ENCODE measurements at regions not wholly inside any gene's neighbourhood (a gene's known extent, or its start where the extent isn't known, plus 50 kb on each side); places are given as distances from the start of the nearest gene placed in this dataset.

DNA sequence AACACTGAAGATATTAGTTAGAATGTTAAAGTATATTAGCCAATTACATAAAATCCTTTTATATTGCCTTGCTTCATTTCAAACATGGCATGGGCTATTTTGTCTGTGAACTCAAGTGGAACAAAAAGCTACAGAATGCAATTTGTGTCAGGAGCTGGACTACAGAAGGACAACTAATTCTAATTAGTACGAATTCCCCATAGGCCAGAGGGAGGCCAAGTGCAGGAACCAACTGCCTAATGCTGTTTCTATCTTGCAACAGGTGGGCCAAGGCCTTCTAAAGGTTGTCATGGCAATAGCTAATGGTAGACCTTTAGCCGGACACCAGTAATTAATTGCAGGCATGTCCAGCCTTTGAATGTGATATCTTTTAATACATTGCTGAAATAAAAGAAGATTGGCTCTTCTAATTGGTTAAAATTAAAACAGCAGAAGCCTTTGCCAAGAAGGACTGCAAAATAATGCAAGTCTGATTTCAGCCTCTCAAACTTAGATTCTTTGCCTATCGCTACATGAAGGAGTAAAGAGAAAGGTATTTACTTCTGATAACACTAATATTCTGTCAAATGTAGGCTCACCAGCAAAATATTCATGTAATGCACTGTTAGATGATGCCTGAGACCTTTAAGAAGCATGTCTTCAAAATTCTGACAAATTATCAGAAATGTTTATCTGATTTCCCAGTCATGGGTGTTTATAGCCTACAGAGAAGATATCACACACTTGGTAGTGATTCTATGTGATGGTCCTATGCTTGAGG is 232.1 kb downstream of the LMO4 start:
- H3K4me1 Mint-ChIP-seq, result no peaks in the 10 kb centered on the region
- peaks cover 4 to 11% of the 10 kb centered on the region in 2 donors for H3K27me3 Mint-ChIP-seq
- POLR2A ChIA-PET, result no interaction called here
- Histone ChIP-seq H3K27me3 (ENCODE audit: insufficient read depth, low read length, poor library complexity, severe bottlenecking) (no peaks in the 10 kb centered on the region), H3K27ac (ENCODE audit: low read depth, low read length) (no peak overlapping the region), H3K9me3 (ENCODE audit: low read length) (no peaks in the 10 kb centered on the region), H3K36me3 (ENCODE audit: insufficient read depth, low read length) (no peaks in the 10 kb centered on the region), H3K4me1 (ENCODE audit: insufficient read depth, low read length) (no peaks in the 10 kb centered on the region), H3K4me3 (ENCODE audit: low read length) (no peak overlapping the region)
- no peaks in the 10 kb centered on the region for H3K36me3 Mint-ChIP-seq
- no peaks in the 10 kb centered on the region for H3K9me3 Mint-ChIP-seq
- H3K4me3 Mint-ChIP-seq, result no peak overlapping the region
- H3K27ac Mint-ChIP-seq, result no peak overlapping the region
- DNase-seq, result no peak
- CTCF ChIA-PET, result no interaction called here

DNA sequence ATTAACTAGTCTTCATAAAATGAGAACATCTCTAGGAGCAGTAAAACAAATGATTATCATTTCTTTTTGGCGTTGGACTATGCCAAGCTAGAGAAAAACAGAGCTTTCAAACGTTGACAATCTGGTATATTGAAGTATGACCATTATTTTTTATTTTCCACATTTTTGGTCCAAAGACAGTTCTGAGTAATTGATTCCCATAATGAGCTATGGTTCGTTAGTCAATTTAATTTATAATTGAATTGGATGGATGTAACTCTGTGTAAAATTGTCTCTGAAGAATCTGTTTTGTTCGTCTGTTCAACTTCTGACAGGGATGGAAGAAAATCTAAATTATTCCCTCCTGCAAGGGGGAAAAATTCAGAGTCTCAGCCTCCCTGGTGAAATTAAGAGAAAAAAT is 234.5 kb downstream of the LMO4 start:
- DNase-seq, result no peak
- Mint-ChIP-seq H3K9me3 (no peaks in the 10 kb centered on the region), H3K27me3 (peaks cover 0 to 9% of the 10 kb centered on the region in 2 donors), H3K4me3 (no peak overlapping the region), H3K27ac (no peak overlapping the region), H3K4me1 (no peaks in the 10 kb centered on the region), H3K36me3 (no peaks in the 10 kb centered on the region)
- no peak overlapping the region for H3K27ac ChIP-seq (ENCODE audit: low read depth, low read length)
- no peaks in the 10 kb centered on the region for H3K4me1 ChIP-seq (ENCODE audit: insufficient read depth, low read length)
- H3K27me3 ChIP-seq (ENCODE audit: insufficient read depth, low read length, poor library complexity, severe bottlenecking), result no peaks in the 10 kb centered on the region
- no peak overlapping the region for H3K4me3 ChIP-seq (ENCODE audit: low read length)
- ChIA-PET POLR2A (no interaction called here), CTCF (no interaction called here)
- no peaks in the 10 kb centered on the region for H3K9me3 ChIP-seq (ENCODE audit: low read length)
- H3K36me3 ChIP-seq (ENCODE audit: insufficient read depth, low read length), result no peaks in the 10 kb centered on the region

DNA sequence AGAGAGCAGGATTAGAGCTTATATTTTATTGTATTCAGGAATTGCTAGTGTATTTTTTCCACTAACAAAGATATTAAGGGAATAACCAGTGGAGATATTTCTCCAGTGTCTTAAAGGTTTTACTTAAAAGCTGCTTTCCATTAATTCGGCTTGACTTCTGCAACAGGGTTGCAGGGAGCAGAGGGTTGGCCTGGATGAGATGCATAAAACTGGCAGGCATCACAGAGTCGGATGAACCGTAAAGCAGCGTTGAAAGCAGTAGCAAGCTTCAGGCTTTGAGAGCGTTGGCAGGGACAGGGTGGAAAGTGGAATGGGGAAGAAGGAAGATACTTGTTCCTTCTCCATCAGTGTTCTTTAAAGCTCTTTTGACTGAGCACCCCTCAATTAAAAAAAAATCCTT is 237.2 kb downstream of the LMO4 start:
- CTCF ChIA-PET, result no interaction called here
- no peak overlapping the region for H3K4me3 ChIP-seq (ENCODE audit: low read length)
- Mint-ChIP-seq H3K27ac (no peak overlapping the region), H3K4me3 (no peak overlapping the region), H3K4me1 (no peaks in the 10 kb centered on the region), H3K27me3 (peaks cover 2 to 9% of the 10 kb centered on the region in 2 donors), H3K36me3 (no peaks in the 10 kb centered on the region), H3K9me3 (no peaks in the 10 kb centered on the region)
- H3K27ac ChIP-seq (ENCODE audit: low read depth, low read length), result no peak overlapping the region
- POLR2A ChIA-PET, result no interaction called here
- H3K27me3 ChIP-seq (ENCODE audit: insufficient read depth, low read length, poor library complexity, severe bottlenecking), result no peaks in the 10 kb centered on the region
- H3K36me3 ChIP-seq (ENCODE audit: insufficient read depth, low read length), result no peaks in the 10 kb centered on the region
- H3K4me1 ChIP-seq (ENCODE audit: insufficient read depth, low read length), result no peaks in the 10 kb centered on the region
- DNase-seq, result no peak
- H3K9me3 ChIP-seq (ENCODE audit: low read length), result no peaks in the 10 kb centered on the region

DNA sequence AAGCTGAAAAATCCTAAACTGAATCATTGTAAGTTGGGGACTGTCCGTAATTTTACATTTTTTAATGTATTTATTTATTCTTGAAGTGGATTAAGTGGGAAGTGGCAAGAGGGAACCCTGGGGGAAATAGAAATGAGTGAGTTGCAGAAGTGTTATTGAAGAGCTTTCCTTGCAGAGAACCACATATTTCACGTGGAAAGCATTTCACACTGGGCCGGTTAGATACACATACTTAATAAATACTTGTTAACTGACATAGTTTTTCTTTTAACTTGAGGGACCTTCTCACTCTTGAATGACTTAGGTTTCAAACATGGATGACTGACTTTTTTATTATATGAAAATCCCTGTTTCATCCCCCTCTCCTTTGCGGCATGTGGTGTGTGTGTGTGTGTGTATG is 239.3 kb downstream of the LMO4 start:
- no peaks in the 10 kb centered on the region for H3K9me3 Mint-ChIP-seq
- CTCF ChIA-PET, result no interaction called here
- Histone ChIP-seq H3K9me3 (ENCODE audit: low read length) (no peaks in the 10 kb centered on the region), H3K27ac (ENCODE audit: low read depth, low read length) (no peak overlapping the region), H3K4me1 (ENCODE audit: insufficient read depth, low read length) (no peaks in the 10 kb centered on the region), H3K36me3 (ENCODE audit: insufficient read depth, low read length) (no peaks in the 10 kb centered on the region), H3K27me3 (ENCODE audit: insufficient read depth, low read length, poor library complexity, severe bottlenecking) (no peaks in the 10 kb centered on the region), H3K4me3 (ENCODE audit: low read length) (no peak overlapping the region)
- no peak for DNase-seq
- peaks cover 2 to 9% of the 10 kb centered on the region in 2 donors for H3K27me3 Mint-ChIP-seq
- H3K4me3 Mint-ChIP-seq, result no peak overlapping the region
- no peaks in the 10 kb centered on the region for H3K4me1 Mint-ChIP-seq
- H3K36me3 Mint-ChIP-seq, result no peaks in the 10 kb centered on the region
- H3K27ac Mint-ChIP-seq, result no peak overlapping the region
- POLR2A ChIA-PET, result no interaction called here

DNA sequence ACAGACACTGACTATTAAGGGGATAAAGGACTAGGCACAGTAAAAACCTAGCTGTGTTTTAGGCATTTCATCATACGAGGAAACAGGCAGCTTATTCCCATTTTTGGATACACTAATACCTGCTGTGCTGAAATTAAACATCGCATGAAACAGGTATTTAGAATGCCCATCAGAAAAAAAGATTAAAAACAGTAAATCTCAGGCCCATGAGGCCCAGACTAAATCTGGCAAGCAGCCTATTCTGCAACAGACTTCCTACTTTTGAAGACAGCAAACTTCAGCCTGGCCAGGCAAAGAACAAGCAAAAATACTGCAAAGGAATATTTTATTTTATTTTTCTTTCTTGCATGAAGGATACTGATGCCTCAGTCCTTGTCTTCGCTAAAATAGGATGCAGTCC is 240.2 kb downstream of the LMO4 start:
- Histone ChIP-seq H3K36me3 (ENCODE audit: insufficient read depth, low read length) (no peaks in the 10 kb centered on the region), H3K4me1 (ENCODE audit: insufficient read depth, low read length) (no peaks in the 10 kb centered on the region), H3K9me3 (ENCODE audit: low read length) (no peaks in the 10 kb centered on the region), H3K27me3 (ENCODE audit: insufficient read depth, low read length, poor library complexity, severe bottlenecking) (no peaks in the 10 kb centered on the region), H3K27ac (ENCODE audit: low read depth, low read length) (no peak overlapping the region), H3K4me3 (ENCODE audit: low read length) (no peak overlapping the region)
- Mint-ChIP-seq H3K4me1 (no peaks in the 10 kb centered on the region), H3K36me3 (no peaks in the 10 kb centered on the region), H3K27me3 (peaks cover 2 to 9% of the 10 kb centered on the region in 2 donors), H3K9me3 (no peaks in the 10 kb centered on the region), H3K4me3 (no peak overlapping the region), H3K27ac (no peak overlapping the region)
- DNase-seq, result no peak
- POLR2A ChIA-PET, result no interaction called here
- CTCF ChIA-PET, result no interaction called here

DNA sequence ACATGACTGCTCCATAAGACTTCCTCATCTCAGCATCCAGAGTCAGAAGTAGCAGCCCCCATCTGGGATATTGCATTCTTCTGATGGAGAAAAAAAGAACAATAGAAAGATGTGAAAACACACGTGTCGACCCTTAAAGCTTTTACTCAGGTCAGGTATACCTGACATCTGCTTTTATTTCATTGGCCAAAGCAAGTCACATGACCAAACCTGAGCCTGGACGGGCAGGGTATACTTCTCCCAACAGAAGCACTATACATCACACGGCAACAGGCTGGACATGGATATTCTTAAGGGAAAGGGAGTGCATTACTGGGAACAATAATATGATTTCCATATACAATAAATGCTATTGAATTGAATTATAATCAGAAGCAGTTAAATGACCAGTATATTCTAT is 243.3 kb downstream of the LMO4 start:
- CTCF ChIA-PET, result no interaction called here
- Mint-ChIP-seq H3K36me3 (no peaks in the 10 kb centered on the region), H3K27me3 (peaks cover 2 to 5% of the 10 kb centered on the region in 2 donors), H3K4me1 (no peaks in the 10 kb centered on the region), H3K4me3 (no peak overlapping the region), H3K9me3 (no peaks in the 10 kb centered on the region), H3K27ac (no peak overlapping the region)
- no peaks in the 10 kb centered on the region for H3K9me3 ChIP-seq (ENCODE audit: low read length)
- H3K36me3 ChIP-seq (ENCODE audit: insufficient read depth, low read length), result no peaks in the 10 kb centered on the region
- DNase-seq, result no peak
- H3K27me3 ChIP-seq (ENCODE audit: insufficient read depth, low read length, poor library complexity, severe bottlenecking), result no peaks in the 10 kb centered on the region
- POLR2A ChIA-PET, result no interaction called here
- H3K4me3 ChIP-seq (ENCODE audit: low read length), result no peak overlapping the region
- H3K27ac ChIP-seq (ENCODE audit: low read depth, low read length), result no peak overlapping the region
- no peaks in the 10 kb centered on the region for H3K4me1 ChIP-seq (ENCODE audit: insufficient read depth, low read length)

DNA sequence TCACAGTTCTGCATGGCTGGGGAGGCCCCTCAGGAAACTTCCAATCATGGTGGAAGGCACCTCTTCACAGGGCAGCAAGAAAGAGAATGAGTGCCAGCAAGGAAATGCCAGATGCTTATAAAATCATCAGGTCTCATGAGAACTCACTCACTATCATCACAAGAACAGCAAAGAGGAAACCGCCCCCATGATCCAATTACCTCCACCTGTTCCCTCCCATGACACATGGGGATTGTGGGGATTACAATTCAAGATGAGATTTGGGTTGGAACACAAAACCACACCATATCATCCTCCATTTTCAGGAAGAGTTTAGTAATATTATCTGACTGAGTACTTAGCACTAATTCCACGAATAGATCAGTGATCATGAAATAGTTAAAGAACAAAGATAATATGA is 244.2 kb downstream of the LMO4 start:
- no peaks in the 10 kb centered on the region for H3K9me3 ChIP-seq (ENCODE audit: low read length)
- no peak overlapping the region for H3K27ac Mint-ChIP-seq
- no peaks in the 10 kb centered on the region for H3K4me1 ChIP-seq (ENCODE audit: insufficient read depth, low read length)
- H3K4me3 ChIP-seq (ENCODE audit: low read length), result no peak overlapping the region
- ChIA-PET CTCF (no interaction called here), POLR2A (no interaction called here)
- H3K27me3 ChIP-seq (ENCODE audit: insufficient read depth, low read length, poor library complexity, severe bottlenecking), result no peaks in the 10 kb centered on the region
- H3K4me1 Mint-ChIP-seq, result no peaks in the 10 kb centered on the region
- no peaks in the 10 kb centered on the region for H3K36me3 Mint-ChIP-seq
- DNase-seq, result no peak
- no peaks in the 10 kb centered on the region for H3K36me3 ChIP-seq (ENCODE audit: insufficient read depth, low read length)
- peaks cover 2 to 5% of the 10 kb centered on the region in 2 donors for H3K27me3 Mint-ChIP-seq
- H3K4me3 Mint-ChIP-seq, result no peak overlapping the region
- H3K27ac ChIP-seq (ENCODE audit: low read depth, low read length), result no peak overlapping the region
- no peaks in the 10 kb centered on the region for H3K9me3 Mint-ChIP-seq

DNA sequence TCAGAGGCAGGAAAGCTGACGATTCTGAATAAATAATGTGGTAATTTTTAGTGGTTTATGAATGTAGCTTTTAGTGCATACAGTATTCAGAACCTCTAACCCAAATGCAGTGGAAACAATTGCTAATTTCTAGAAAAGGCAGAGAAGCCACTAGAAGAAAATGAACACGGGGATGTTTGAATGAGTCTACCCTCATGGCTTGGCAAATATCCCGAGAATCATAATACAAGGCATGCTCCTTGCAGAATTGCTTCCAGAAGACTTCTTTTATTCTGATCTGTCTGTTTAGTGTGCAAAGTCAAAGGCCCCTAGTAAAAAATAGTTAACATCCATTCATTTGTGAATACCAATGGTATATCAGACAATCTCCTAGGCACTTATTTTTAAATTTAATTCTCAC is 246.8 kb downstream of the LMO4 start:
- Mint-ChIP-seq H3K36me3 (no peaks in the 10 kb centered on the region), H3K4me3 (no peak overlapping the region), H3K27me3 (peaks cover 4 to 14% of the 10 kb centered on the region in 2 donors), H3K9me3 (no peaks in the 10 kb centered on the region), H3K27ac (no peak overlapping the region), H3K4me1 (no peaks in the 10 kb centered on the region)
- no peaks in the 10 kb centered on the region for H3K4me1 ChIP-seq (ENCODE audit: insufficient read depth, low read length)
- no peaks in the 10 kb centered on the region for H3K9me3 ChIP-seq (ENCODE audit: low read length)
- no peak overlapping the region for H3K27ac ChIP-seq (ENCODE audit: low read depth, low read length)
- H3K27me3 ChIP-seq (ENCODE audit: insufficient read depth, low read length, poor library complexity, severe bottlenecking), result no peaks in the 10 kb centered on the region
- DNase-seq, result no peak
- no peaks in the 10 kb centered on the region for H3K36me3 ChIP-seq (ENCODE audit: insufficient read depth, low read length)
- CTCF ChIA-PET, result no interaction called here
- H3K4me3 ChIP-seq (ENCODE audit: low read length), result no peak overlapping the region
- POLR2A ChIA-PET, result no interaction called here

DNA sequence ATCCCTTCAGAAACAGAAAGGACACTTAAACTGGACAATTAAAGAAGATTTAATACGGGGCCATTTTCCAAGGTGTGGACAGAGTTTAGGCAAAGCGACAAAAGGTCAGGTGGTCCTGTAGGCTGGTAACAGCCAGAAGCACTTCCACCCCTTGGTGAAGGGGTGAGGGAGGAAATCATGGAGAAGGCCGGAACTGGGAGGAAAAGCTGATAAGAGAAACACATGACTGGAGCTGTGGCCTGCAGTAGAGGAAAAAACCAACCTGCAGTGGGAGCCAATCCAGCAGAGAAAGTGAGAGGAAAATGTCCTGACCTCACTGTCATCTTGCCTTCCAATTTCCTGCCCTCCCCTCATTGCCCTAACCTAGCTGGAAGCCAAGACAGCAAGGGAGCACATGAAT is 249.8 kb downstream of the LMO4 start:
- DNase-seq, result no peak
- H3K4me3 ChIP-seq (ENCODE audit: low read length), result no peak overlapping the region
- CTCF ChIA-PET, result no interaction called here

More for the DNA sequence above, 249.8 kb downstream of the LMO4 start:
- H3K36me3 ChIP-seq (ENCODE audit: insufficient read depth, low read length), result no peaks in the 10 kb centered on the region
- no peak overlapping the region for H3K27ac ChIP-seq (ENCODE audit: low read depth, low read length)
- H3K4me1 Mint-ChIP-seq, result no peaks in the 10 kb centered on the region
- H3K27me3 ChIP-seq (ENCODE audit: insufficient read depth, low read length, poor library complexity, severe bottlenecking), result no peaks in the 10 kb centered on the region
- H3K27ac Mint-ChIP-seq, result no peak overlapping the region
- POLR2A ChIA-PET, result no interaction called here
- H3K4me3 Mint-ChIP-seq, result no peak overlapping the region
- H3K4me1 ChIP-seq (ENCODE audit: insufficient read depth, low read length), result no peaks in the 10 kb centered on the region
- no peaks in the 10 kb centered on the region for H3K9me3 Mint-ChIP-seq
- peaks cover 4 to 18% of the 10 kb centered on the region in 2 donors for H3K27me3 Mint-ChIP-seq
- H3K9me3 ChIP-seq (ENCODE audit: low read length), result no peaks in the 10 kb centered on the region
- H3K36me3 Mint-ChIP-seq, result no peaks in the 10 kb centered on the region

Data from CD8-positive, alpha-beta memory T cell (primary cell).